T-helper 1 cell (primary cell): ENCODE measurements at regions not wholly inside any gene's neighbourhood (a gene's known extent, or its start where the extent isn't known, plus 50 kb on each side); places are given as distances from the start of the nearest gene placed in this dataset.

Experiments used
- DNase-seq, 5 donors: peaks; one replicate each; pipeline ENCODE4 v3.0.0-alpha.2; 2012 to 2020

DNA sequence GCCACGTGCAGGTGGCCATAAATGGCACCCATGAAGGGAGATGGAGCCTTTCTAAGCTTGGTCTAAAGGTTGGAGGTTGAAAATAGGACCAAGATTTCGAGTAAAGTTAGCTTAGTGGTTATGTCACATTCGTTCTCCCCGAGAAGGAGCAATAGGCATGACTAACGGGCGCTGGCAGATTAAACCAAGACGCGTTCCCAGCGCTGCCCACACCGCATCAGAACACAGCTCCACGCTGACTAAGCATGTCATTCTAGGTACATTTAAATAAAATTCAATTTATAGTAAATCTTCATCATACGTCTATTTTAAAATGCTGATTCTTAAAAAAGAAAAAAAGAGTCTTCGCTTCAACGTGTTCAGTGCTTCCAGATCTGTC is 95.0 kb upstream of the IRS2 start:
- DNase-seq = no peak

DNA sequence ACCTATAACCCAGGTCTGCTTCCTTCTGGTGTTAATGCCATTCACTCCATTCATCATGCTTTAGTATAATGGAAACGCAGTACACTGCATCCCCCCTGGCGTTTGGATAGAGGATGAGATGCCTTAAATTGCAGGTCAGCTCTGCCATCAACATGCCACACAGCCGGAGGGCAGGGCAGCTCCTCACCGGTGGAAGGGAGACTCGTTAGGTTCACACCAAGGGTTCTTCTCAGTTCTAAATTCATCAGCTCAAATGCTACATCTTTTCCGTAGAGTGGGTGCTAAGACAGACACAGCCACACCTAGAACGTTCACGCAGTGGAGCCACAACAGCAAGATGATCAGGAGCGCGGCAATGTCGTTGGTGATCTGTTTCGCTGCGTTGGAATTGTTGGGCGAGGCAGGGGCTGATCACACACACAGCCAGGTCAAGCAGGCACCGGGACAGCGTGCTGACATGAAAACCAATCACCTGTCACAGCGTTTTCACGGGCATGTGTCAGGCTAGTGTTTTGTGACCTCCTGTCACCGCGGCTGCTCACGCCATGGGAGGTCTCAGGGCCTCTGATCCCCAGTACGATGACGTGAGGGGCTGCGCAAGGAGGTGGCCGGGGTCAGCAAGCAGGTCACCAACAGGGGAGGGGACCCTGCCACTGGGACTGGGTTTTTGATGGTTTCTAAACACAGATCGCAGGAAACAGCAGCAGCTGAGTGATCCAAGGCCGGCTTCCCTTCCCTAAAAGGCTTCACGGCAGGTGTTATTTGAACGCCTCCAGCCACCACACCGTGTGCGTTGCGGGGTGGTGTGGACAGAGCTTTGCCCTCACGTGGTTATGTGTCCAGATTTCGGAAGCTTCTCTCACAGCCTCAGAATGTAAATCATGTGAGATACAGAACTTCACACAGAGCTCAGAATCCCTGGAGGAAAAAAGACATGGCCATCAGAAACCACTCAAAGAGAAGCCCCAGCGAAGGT is 94.3 kb upstream of the IRS2 start:
- no peak for DNase-seq

DNA sequence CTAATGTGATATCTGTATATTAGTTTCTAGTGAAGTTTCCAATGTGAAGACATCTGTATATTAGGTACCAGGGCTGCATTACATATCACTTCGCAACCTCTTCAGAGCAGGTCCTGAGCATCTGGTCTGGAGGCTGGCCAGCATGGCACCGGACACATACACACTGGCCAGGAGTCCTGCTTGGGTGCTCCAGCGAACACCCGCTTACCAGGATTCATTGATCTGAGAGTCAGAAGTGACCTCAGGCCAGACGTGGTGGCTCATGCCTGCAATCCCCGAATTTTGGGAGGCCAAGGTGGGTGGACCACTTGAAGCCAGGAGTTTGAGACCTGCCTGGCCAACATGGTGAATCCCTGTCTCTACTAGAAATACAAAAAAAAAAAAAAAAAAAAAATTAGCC is 93.0 kb upstream of the IRS2 start:
- DNase-seq = no peak

DNA sequence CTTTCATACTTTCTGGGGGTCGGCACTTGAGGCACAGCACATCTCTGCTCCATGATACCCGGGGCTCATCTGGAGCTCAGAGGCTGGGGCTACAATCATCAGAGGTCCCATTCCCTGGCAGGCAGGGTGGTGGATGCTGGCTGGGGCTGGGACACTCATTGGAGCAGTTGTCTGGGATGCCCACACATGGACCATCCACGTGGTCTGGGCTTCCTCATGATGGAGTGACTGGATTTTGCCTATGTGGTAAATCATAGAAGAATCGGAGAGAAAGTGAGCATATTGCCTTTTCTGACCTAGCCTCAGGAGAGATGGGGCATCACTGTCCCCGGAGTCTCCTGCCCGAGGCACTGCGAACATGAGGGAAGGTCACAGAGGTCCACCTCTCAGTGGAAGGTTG is 91.4 kb upstream of the IRS2 start:
- DNase-seq = no peak

DNA sequence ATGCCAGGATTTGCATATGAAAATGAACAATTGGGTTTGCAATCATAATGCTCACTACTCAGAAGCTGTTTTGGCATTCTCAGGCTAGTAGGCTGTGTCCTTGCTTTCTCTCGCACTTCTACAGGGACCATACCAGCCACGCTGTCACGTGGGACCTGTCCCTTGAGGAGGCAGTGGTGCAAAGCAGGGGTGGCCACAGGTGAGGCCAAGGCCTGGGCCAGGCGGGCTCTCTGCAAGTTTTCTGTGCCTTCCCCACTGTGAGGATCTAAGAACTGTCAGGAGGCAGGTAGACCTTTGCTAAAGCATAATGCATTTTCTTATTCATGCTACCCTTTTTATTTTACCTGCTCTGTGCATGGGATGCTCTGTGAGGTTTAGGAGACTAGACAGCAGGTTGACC is 89.4 kb upstream of the IRS2 start:
- no peak for DNase-seq

DNA sequence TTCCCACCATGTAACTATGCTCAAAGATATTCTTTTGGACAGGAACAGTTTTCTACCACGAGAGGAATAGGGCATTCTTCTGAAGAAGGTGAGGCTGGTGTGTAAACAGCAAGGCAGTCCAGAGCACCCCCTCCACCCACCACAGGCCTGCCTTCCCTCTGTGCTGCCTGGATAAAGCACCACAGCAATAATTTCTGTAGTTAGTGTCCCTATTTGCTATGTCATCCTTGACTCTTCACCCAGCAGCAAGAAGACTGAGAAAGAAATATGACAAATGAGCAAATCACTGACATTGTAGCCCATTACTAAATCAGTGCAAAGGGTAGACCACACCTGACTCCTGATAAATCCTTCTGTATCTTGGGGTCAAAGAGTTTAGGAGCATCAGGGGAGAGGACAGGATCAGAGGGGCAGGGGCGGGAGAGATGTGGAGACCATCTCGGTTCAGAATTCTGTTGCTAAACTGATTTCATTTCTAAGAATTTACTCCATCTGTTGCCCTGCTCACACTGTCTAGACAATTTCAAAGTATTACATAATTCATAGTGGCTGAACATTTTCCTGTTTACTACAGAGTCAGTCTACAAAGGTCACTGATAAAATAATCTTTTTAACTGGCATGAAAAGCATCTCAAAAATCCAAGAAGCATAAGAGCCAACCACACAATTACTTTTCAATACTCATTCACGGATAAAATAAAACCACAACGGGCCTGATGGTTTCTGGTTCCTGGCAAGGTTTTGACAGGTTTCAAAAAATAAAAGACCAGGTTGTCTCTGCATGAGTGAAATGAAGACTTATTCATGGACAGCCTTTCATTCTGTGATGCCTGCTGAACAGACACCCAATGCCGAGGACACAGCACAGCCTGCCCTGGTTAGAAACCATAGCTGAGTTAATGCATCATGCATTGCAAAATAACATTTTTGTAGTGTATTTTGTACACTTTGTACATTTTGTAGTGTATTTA is 88.4 kb upstream of the IRS2 start:
- no peak for DNase-seq

DNA sequence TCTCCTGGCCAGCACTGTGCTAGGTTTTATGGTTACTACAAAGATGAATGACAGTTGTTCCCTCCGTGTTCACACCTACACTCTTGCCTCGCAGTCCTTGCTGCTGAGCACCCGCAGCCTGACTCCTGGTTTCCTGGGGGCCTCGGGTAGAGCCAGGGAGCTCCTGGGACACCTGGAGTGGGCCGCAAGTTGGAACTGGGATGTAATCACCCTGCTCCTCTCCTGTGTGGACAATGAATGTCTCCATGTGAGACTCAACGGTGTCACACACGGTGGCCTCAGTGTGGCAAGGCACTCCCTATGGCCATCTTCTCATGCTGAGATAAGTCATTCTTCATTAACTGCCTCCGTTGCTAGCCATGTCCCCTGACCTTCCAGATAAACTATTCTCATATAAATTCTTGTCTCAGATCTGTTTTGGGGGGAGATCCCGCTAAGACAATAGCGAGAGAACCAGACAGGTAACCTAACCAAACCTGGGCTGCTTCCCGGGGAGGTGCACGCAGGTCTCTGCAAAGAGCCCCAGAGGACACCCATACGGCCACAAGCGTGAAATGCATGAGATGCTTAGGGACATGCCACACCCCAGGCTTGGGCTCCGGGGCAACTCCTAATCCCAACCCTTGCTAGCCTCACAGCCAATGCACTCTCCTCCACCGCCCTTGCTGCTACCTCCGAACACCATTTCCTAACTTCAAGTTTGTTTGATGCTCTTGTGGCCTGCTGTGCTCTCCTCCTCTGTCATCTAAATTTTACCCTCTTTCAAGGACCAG is 87.2 kb upstream of the IRS2 start:
- DNase-seq = no peak

DNA sequence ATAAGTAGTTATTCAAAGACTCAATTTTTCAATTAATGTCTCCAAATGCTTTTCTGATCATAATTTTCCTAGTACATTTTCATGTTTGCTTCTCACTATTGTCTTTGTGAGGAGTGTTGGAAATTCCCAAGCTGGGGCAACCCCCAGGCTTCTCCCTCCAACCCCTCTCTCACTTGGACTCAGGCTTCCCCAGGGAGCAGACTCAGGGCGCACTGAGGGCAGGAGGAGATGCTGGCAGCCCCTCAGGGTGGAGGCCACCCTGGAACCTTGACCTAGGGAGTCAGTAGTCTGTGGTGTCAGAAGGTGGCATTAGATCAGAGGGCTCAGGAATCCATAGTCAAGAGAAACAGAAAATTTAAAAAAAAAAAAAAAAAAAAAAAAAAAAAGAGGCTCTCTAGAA is 86.5 kb upstream of the IRS2 start:
- no peak for DNase-seq

DNA sequence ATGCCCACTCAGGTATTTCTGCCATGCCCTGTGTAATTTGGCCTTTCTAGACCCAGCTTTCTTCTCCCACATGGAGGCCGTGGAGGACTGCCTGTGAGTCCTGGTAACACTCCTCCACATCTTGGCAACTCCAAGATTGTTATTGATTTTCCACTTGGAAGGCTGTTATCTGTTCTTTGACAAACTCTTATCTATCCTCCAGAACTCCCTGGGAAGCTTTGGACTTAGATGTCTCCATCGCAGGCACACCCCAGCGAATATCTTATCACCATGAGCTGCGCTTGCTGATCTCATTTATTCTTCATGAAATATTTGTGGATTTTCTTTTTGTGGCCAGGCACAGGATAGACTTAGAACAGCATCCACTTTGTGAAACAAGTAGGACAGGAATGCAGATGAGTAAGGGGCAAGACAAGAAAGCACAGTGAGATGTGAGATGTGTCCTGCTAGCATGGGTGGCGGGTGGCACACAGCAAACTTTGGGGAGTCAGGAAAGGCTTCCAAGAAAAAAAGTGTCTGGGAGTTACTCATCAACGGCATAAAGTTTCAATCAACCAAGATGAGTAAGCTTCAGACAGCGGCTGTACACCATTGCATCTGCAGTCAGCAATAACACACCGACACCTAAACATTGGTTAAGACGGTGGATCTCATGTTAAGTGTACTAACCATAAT is 84.5 kb upstream of the IRS2 start:
- DNase-seq = no peak

DNA sequence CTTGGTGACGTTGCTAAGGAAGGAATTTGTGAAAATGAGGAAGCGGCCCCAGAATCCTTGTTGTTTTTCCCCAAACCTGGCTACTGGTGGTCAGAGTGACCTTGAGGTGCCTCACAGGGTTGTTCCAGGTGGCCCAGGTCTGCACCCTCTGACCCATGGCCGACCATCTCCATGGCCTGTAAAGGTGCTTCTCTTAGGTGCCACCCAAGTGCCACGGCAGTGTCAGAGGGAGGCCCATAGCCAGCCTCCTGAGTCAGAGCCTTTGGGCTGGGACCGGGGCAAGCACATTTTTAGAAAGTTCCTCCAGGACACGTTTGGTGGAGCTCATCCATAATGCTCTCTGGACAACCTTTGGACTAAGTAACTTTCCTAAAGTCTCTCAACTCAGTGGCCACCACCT is 83.9 kb upstream of the IRS2 start:
- no peak for DNase-seq

DNA sequence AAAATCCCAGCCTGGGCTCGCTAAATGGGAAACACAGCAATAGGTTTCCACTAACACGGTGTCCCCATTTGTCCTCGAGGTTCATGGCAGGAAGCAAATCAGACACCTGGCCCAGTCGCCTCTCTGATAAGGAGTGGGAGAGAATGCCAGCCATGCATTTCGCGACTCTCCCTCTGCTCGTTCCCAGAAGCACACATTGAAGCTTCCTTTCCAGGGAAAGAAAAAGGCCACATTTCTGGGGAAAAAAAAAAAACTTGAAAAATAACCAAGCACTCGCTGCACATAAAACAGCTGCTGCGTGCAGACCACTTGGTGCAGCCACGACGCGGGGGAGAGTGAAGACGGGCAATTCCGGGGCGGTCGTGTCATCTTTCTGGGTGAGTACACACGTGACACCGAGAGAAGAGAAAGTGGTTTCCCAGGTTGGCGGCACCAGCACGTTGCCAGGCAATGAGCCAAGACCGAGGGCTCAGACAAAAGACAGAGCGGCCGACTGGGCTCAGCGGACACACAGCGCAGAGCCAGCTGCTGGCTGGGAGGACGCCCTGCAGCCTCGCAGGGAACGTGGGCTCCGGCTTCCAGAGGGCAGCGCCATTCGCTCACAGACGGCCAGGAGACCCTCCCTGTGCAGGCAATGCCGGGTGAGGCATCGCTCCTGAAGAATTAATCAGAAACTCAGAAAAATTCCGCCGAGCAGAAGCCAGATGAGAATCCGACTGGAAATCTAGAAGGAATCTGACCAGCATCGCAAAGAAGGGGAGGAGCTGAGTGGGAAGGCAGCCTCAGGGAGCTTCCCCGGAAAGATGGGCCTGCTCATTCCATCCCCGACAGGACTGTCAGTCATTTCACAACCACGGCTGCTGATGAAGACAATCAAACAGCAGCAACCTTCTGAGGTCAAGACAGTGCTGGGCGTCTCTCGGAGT is 83.2 kb upstream of the IRS2 start:
- peak in 1 of 5 donors; percentile 8 for DNase-seq

DNA sequence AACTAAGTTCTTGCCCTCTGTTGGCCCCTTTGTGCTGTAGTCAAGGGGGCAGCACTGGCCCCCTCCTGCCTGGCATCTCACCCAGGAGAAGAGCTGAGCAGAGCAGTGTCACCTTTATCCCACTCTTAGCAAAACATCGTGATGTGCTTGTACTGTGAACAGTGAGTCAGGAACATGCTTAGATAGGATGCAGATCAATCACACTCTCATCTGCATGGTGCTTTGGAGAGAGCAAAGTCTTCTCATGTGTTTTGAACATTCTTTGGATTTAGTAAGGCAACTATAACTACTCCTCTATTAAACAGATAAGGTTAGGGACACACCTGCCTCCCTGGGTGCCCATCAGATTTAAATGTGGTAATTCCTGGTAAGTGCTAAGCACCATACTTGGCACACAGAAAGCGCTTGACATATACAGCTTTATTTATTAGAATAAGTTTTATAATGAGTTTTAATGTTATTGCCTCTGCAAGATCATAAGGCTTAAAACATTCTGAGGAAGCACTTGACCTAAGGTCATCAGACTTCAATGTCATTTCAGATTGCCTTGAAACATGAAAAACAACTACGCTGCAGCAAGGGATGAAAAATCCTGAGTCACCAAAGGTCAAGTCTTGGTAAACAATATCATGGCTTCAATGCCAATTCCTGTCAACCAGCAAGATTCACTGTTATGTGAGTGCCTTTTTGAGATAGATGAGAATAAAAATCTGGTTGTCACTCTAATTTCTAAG is 82.4 kb upstream of the IRS2 start:
- no peak for DNase-seq

DNA sequence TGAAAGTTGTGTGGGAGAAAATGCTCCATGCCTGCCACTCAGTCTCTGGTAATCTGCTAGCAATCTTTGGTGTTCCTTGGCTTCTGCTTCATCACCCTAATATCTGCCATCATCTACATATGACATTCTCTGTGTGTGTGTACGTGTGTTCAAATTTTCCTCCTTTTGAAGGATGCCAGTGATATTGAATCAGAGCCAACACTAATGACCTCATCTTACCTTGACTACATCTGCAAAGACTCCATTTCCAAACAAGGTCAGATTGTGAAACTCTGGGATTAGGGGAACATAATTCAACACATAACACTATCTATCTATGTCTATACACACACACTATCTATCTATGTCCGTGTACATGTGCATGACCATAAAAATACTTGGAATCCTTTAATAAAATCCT is 81.4 kb upstream of the IRS2 start:
- DNase-seq = no peak

DNA sequence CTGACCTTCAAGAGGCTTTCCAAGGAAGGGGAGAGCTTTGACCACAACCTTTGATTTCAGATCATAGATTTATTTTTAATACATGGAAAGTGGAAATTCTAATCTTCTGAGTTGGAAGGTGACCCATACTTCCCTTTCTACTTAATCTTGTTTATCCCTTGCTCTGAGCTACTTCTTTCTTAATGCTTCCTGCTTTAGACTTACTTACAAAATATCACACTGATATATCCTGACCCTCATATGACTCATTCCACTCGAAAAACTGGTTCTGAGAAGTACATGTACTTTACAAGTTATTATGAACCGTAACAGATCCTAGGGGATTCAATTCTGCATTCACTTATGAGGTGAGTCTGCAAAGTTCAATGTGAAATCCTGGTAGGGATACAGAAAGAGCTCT is 76.2 kb upstream of the IRS2 start:
- no peak for DNase-seq

DNA sequence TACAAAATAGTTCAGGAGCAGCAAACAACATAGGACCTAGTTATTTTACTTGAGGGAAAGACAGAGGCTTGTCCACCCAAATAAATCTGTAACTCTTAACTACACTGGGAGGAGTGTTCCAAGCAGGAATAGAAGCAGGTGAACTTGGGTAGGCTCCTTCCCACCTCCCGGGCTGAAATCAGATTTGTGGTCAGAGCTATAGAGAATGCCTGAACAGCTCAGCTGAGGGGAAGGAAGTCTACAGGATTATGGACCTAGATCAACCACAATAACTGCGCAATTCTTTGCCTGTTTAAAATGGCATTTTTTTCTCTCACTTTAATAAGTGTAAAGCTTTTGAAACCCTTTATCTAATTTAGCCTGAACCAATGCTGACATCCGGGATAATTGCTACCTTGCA is 73.5 kb upstream of the IRS2 start:
- no peak for DNase-seq

DNA sequence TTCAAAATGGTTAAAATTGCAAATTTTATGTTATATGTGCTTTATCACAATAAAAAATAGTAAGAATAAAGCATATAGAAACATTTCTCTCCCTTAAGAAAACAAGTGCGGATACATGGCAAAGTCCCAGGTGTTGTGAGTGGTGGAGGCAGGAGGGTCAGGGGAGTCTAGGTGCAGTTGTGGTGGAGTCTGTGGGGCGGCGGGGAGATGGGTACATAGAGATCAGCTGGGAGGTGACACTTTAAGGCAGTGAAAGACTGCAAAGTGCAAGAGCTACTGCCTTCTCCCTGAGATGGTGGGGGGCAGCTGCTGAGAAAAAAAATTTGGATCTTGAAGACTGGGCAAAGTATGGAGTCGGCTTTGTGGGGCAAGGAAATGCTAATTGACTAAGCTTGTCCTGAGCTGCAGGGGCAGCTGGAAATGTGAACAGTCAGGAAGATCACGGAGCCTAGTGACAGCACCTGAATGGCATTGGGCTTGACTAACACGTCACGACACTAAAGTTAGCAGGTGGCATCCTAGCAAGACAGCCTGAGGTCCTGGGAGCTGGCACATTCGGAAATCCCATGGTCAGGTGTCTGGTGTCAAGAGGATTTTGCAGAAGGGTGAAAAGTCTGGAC is 72.9 kb upstream of the IRS2 start:
- no peak for DNase-seq

DNA sequence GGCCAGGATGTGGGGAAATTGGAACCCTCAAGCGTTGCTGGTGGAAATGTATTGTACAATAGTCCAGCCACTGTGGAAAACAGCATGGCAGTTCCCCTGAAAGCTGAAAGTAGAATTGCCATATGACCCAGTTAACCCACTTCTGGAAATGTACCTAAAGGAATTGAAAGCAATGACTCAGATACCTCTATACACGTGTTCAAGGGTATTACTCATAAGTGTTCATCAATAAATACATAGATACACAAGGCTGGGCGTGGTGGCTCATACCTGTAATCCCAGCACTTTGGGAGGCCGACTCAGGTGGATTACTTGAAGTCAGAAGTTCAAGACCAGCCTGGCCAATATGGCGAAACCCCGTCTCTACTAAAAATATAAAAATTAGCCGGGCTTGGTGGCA is 71.9 kb upstream of the IRS2 start:
- DNase-seq = no peak

DNA sequence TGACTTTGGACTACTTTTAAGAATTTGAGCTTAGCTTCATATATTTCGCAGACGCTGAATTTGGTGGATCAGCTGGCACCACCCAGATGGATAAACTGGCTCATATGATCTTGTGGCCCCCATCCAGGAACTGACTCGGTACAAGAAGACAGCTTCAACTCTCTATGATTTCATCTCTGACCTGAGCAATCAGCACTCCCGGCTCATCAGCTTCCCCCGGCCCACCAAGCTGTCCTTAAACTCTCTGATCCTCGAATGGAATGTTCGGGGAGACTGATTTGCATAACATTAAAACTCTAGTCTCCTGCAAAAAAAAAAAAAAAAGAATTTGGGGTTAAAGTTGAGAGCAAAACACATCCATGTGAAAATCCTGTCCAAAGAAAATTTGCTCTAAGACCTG is 71.4 kb upstream of the IRS2 start:
- no peak for DNase-seq

DNA sequence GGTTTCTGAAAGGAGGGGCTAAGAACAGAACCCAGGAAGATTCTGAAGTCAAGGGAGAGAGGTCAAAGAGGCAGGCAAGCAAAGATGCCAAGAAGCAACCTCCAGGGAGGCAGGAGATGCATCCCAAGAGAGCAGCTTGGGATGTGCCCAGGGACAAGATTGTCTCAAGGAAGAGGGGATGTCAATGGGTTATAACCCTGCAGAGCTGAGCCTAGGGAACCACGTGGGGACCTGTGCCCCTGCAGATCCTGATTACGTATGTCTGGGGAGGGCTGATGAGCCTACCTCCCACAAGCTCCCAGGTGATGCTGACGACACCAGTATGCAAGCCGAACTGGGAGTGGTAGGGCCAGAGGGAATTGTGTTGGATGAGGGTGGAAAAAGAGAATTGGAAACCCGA is 70.9 kb upstream of the IRS2 start:
- no peak for DNase-seq

DNA sequence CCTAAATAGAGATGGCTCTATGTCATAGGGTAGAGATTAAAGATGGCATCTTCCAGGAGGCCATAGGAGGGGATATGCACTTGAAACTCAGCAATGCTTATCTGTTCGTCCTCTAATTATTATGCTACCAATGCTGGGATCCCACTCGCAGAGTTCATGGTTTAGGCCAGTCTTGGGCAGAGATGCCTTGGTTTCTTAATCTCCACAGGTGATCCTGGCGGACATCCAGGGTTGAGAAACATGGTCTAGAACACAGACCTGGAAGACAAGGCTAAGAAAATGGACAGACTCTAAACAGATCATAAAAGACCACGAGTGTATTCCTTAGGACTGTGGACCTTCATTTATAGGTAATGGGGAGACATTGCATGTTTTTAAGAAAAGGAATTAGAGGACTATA is 70.0 kb upstream of the IRS2 start:
- DNase-seq = no peak
